ENCODE measurements at regions not wholly inside any gene's neighbourhood (a gene's known extent, or its start where the extent isn't known, plus 50 kb on each side); places are given as distances from the start of the nearest gene placed in this dataset.

DNA sequence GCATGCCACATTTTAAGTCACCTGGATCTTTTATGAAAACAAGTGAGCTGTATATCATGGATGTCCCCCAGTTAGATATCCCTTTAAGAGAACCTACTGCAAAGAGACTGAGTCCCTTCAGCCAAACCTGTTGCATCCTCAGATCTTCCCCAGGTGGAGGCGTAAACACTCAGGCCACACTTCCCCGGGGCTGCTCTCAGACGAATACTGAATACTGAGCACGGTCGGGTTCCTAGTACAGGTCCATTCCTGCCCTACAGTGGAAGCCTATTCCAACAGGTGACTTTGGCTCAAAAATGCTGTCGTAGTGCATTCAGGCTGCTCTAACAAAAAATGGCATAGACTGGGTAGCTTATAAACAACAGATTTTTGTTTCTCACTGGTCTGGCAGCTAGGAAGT, 320.2 kb upstream of the CLNK start:
- H3K4me3 ChIP-seq (ENCODE audit: insufficient read length, low read depth) = no peak overlapping the region
- TF ChIP-seq SUZ12 (IDR thresholded peaks at IDR 0.05; ENCODE audit: extremely low read depth, insufficient read depth, insufficient read length) (no peak), YY1 (IDR thresholded peaks at IDR 0.05; ENCODE audit: insufficient read depth, insufficient read length) (no peak), ZNF274 (IDR thresholded peaks at IDR 0.05; ENCODE audit: low read depth, low read length) (no peak)
- H3K4me1 ChIP-seq (ENCODE audit: insufficient read depth, insufficient read length) = no peaks in the 10 kb centered on the region
- no peaks in the 10 kb centered on the region for H3K36me3 ChIP-seq (ENCODE audit: insufficient read depth, insufficient read length, low read length)
- H3K9me3 ChIP-seq (ENCODE audit: insufficient read depth, low read length) = no peaks in the 10 kb centered on the region
- H3K9ac ChIP-seq (ENCODE audit: insufficient read length, low read depth) = no peak overlapping the region
- no peaks in the 10 kb centered on the region for H3K27me3 ChIP-seq (ENCODE audit: insufficient read depth, insufficient read length)
- no peak for DNase-seq (ENCODE audit: low read depth, low spot score)

DNA sequence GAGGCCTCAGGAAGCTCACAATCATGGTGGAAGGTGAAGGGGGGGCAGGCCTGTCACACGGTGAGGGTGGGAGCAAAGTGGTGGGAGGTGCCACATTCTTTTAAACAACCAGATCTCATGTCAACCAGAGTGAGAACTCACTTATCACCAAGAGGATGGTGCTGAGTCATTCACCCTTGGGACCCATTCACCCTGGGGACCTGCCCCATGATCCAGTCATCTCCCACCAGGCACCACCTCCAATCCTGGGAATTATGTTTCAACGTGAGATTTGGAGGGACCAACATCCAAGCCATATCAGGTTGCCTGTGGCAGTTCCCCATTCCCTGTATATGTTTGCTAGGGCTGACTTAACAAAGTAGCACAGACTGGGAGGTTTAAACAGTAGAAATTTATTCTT, 318.4 kb upstream of the CLNK start:
- Histone ChIP-seq H3K4me3 (ENCODE audit: insufficient read length, low read depth) (no peak overlapping the region), H3K9ac (ENCODE audit: insufficient read length, low read depth) (no peak overlapping the region), H3K9me3 (ENCODE audit: insufficient read depth, low read length) (no peaks in the 10 kb centered on the region), H3K4me1 (ENCODE audit: insufficient read depth, insufficient read length) (no peaks in the 10 kb centered on the region), H3K27me3 (ENCODE audit: insufficient read depth, insufficient read length) (no peaks in the 10 kb centered on the region), H3K36me3 (ENCODE audit: insufficient read depth, insufficient read length, low read length) (no peaks in the 10 kb centered on the region)
- TF ChIP-seq SUZ12 (IDR thresholded peaks at IDR 0.05; ENCODE audit: extremely low read depth, insufficient read depth, insufficient read length) = no peak
- TF ChIP-seq ZNF274 (IDR thresholded peaks at IDR 0.05; ENCODE audit: low read depth, low read length) = no peak
- TF ChIP-seq YY1 (IDR thresholded peaks at IDR 0.05; ENCODE audit: insufficient read depth, insufficient read length) = no peak
- no peak for DNase-seq (ENCODE audit: low read depth, low spot score)

DNA sequence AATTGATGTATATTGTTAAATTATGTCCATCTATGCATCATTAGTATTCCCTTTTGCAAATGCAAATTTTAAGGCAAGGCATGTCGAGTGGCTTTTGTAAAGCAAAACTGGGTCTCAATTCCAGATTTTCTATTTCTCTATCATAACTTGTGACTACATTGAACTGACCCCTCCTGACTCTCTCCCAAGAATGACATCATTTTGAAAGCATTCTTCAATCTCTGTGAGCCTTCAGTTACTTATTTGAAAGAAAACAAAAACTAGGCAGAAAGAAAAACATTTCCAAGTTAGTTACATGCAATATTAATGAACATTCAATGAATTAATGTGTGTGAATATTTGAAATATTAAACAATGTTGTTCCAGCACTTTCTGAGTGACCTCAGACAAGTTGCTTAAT, 314.3 kb upstream of the CLNK start:
- Histone ChIP-seq H3K27me3 (ENCODE audit: insufficient read depth, insufficient read length) (no peaks in the 10 kb centered on the region), H3K4me3 (ENCODE audit: insufficient read length, low read depth) (no peak overlapping the region), H3K36me3 (ENCODE audit: insufficient read depth, insufficient read length, low read length) (no peaks in the 10 kb centered on the region), H3K9ac (ENCODE audit: insufficient read length, low read depth) (no peak overlapping the region), H3K9me3 (ENCODE audit: insufficient read depth, low read length) (no peaks in the 10 kb centered on the region), H3K4me1 (ENCODE audit: insufficient read depth, insufficient read length) (no peaks in the 10 kb centered on the region)
- TF ChIP-seq SUZ12 (IDR thresholded peaks at IDR 0.05; ENCODE audit: extremely low read depth, insufficient read depth, insufficient read length) = no peak
- TF ChIP-seq YY1 (IDR thresholded peaks at IDR 0.05; ENCODE audit: insufficient read depth, insufficient read length) = no peak
- no peak for TF ChIP-seq ZNF274 (IDR thresholded peaks at IDR 0.05; ENCODE audit: low read depth, low read length)
- DNase-seq (ENCODE audit: low read depth, low spot score) = no peak

DNA sequence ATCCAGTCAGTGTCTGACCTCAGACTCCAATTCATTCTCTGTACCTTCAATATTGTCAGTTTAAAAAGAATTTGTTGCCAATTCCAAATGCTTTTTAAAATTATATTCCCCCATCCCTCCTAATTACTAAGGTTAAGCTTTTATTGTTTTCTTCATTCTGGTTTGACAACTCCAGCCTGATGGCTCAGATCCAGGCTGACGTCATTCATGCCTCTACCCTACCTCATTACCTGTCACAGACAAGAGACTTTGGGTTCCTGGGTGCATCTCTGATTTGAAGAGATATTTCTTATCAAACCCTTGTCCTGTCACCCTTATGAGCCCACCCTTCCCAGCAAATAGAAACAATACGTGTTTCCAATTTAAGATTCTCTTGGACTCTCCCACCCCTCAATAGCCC, 300.2 kb upstream of the CLNK start:
- H3K4me3 ChIP-seq (ENCODE audit: insufficient read length, low read depth) = no peak overlapping the region
- no peaks in the 10 kb centered on the region for H3K27me3 ChIP-seq (ENCODE audit: insufficient read depth, insufficient read length)
- no peak for TF ChIP-seq ZNF274 (IDR thresholded peaks at IDR 0.05; ENCODE audit: low read depth, low read length)
- no peak for TF ChIP-seq SUZ12 (IDR thresholded peaks at IDR 0.05; ENCODE audit: extremely low read depth, insufficient read depth, insufficient read length)
- no peak for TF ChIP-seq YY1 (IDR thresholded peaks at IDR 0.05; ENCODE audit: insufficient read depth, insufficient read length)
- no peaks in the 10 kb centered on the region for H3K4me1 ChIP-seq (ENCODE audit: insufficient read depth, insufficient read length)
- DNase-seq (ENCODE audit: low read depth, low spot score) = no peak
- no peak overlapping the region for H3K9ac ChIP-seq (ENCODE audit: insufficient read length, low read depth)
- no peaks in the 10 kb centered on the region for H3K36me3 ChIP-seq (ENCODE audit: insufficient read depth, insufficient read length, low read length)
- no peaks in the 10 kb centered on the region for H3K9me3 ChIP-seq (ENCODE audit: insufficient read depth, low read length)

DNA sequence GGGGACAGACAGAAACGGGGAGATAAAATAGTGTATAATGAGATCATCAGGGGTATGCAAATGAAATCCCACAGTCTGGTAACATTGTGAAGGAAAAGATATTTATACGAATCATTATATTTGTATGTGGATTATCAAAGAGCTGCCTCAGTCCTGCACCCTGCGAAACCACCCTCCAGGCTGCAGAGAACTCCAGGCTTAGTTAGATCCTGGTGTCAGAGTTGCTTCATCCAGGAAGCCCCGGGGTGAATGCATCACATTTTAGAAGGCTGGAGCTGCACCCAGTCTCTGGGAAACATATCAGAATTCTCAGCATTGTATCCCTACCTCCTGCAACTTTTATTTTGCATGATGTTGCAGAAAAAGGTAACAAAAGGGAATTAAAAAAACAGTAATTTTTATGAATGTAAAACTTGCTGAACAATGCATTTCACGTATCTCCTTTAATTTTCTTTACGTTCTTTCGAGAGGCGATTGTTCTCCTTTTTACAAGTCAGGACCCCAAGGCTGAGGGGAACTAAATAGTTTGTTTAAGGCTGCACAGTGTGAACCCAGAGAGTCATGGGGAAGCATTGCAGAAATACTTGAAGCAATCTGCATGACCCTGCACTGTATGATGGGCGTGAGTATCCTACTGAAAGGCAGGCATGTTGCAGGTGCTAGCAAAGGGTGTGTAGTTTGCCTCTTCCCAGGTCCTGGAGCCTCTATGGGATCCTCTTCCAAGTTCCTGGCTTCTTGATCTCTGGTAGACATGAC, 299.5 kb upstream of the CLNK start:
- TF ChIP-seq YY1 (IDR thresholded peaks at IDR 0.05; ENCODE audit: insufficient read depth, insufficient read length) (no peak), ZNF274 (IDR thresholded peaks at IDR 0.05; ENCODE audit: low read depth, low read length) (no peak)

DNA sequence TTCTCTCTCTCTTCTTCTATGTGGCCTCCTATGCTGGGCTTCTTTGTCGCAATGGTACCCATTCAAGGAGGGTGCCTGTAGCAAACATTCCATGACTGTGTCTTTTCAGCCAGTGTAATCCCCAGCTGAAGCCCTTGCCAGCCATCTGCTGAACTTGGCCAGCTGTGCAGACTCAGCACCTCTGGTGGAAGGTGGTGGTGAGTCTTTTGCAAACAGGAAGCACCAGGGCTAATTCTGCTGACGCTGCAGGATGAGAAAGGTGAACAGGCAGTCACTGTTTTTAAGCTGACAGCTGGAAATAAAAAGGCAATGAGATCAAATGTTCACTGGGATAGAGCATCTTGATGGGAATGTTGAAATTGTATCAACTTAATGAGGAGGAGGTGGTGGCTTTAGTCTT, 298.7 kb upstream of the CLNK start:
- H3K4me1 ChIP-seq (ENCODE audit: insufficient read depth, insufficient read length) = no peaks in the 10 kb centered on the region
- DNase-seq (ENCODE audit: low read depth, low spot score) = no peak
- no peaks in the 10 kb centered on the region for H3K9me3 ChIP-seq (ENCODE audit: insufficient read depth, low read length)
- TF ChIP-seq ZNF274 (IDR thresholded peaks at IDR 0.05; ENCODE audit: low read depth, low read length) (no peak), YY1 (IDR thresholded peaks at IDR 0.05; ENCODE audit: insufficient read depth, insufficient read length) (no peak), SUZ12 (IDR thresholded peaks at IDR 0.05; ENCODE audit: extremely low read depth, insufficient read depth, insufficient read length) (no peak)
- no peak overlapping the region for H3K9ac ChIP-seq (ENCODE audit: insufficient read length, low read depth)
- H3K27me3 ChIP-seq (ENCODE audit: insufficient read depth, insufficient read length) = no peaks in the 10 kb centered on the region
- H3K4me3 ChIP-seq (ENCODE audit: insufficient read length, low read depth) = no peak overlapping the region
- no peaks in the 10 kb centered on the region for H3K36me3 ChIP-seq (ENCODE audit: insufficient read depth, insufficient read length, low read length)

More for the DNA sequence above, 299.5 kb upstream of the CLNK start:
- H3K4me3 ChIP-seq (ENCODE audit: insufficient read length, low read depth) = no peak overlapping the region
- H3K36me3 ChIP-seq (ENCODE audit: insufficient read depth, insufficient read length, low read length) = no peaks in the 10 kb centered on the region
- DNase-seq (ENCODE audit: low read depth, low spot score) = no peak
- no peaks in the 10 kb centered on the region for H3K4me1 ChIP-seq (ENCODE audit: insufficient read depth, insufficient read length)
- no peaks in the 10 kb centered on the region for H3K27me3 ChIP-seq (ENCODE audit: insufficient read depth, insufficient read length)
- no peak overlapping the region for H3K9ac ChIP-seq (ENCODE audit: insufficient read length, low read depth)
- H3K9me3 ChIP-seq (ENCODE audit: insufficient read depth, low read length) = no peaks in the 10 kb centered on the region

GRCh38 chr4:10982305-10982704, 297.7 kb upstream of the CLNK start:
- no peaks in the 10 kb centered on the region for H3K36me3 ChIP-seq (ENCODE audit: insufficient read depth, insufficient read length, low read length)
- no peak for TF ChIP-seq ZNF274 (IDR thresholded peaks at IDR 0.05; ENCODE audit: low read depth, low read length)
- TF ChIP-seq YY1 (IDR thresholded peaks at IDR 0.05; ENCODE audit: insufficient read depth, insufficient read length) = no peak
- no peak for TF ChIP-seq SUZ12 (IDR thresholded peaks at IDR 0.05; ENCODE audit: extremely low read depth, insufficient read depth, insufficient read length)
- DNase-seq (ENCODE audit: low read depth, low spot score) = peak; percentile 23
- H3K4me3 ChIP-seq (ENCODE audit: insufficient read length, low read depth) = no peak overlapping the region
- no peak overlapping the region for H3K9ac ChIP-seq (ENCODE audit: insufficient read length, low read depth)
- H3K9me3 ChIP-seq (ENCODE audit: insufficient read depth, low read length) = no peaks in the 10 kb centered on the region
- H3K27me3 ChIP-seq (ENCODE audit: insufficient read depth, insufficient read length) = no peaks in the 10 kb centered on the region
- no peaks in the 10 kb centered on the region for H3K4me1 ChIP-seq (ENCODE audit: insufficient read depth, insufficient read length)

All from NT2/D1 (cell line).